ENCODE measurements at regions not wholly inside any gene's neighbourhood (a gene's known extent, or its start where the extent isn't known, plus 50 kb on each side); places are given as distances from the start of the nearest gene placed in this dataset.
"Not testable (repeated sequence)": the region's sequence is repeated elsewhere in the genome, so short reads cannot be mapped to it uniquely, and the experiment has no call there.

DNA sequence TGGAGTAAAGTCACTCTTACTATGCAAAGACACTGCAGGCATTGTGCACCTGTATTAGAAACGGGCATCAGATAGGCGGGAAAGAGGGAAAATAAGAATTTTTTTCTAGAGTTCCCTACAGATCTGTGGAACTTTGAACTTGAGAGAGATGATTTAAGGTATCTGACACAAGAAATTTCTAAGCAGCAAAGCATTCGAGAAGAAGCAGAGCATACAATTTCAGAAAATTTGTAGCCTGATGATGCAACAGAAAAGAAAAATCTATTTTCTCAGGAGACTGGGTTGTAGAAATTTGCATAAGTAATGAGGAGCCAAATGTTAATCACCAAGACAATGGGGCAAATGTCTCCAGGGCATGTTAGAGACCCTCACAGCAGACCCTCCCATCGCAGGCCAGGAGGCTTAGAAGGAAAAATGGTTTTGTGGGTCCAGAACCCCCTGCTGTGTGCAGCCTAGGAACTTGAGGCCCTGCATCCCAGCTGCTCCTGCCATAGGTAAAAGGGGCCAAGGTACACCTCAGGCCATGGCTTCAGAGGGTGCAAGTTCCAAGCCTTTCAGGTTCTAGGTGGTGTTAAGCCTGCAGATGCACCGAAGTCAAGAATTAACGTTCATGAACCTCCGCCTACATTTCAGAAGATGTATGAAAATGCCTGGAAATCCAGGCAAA lies 163.5 kb upstream of the GTF2H2 start:
- TF ChIP-seq, protein P1, sequence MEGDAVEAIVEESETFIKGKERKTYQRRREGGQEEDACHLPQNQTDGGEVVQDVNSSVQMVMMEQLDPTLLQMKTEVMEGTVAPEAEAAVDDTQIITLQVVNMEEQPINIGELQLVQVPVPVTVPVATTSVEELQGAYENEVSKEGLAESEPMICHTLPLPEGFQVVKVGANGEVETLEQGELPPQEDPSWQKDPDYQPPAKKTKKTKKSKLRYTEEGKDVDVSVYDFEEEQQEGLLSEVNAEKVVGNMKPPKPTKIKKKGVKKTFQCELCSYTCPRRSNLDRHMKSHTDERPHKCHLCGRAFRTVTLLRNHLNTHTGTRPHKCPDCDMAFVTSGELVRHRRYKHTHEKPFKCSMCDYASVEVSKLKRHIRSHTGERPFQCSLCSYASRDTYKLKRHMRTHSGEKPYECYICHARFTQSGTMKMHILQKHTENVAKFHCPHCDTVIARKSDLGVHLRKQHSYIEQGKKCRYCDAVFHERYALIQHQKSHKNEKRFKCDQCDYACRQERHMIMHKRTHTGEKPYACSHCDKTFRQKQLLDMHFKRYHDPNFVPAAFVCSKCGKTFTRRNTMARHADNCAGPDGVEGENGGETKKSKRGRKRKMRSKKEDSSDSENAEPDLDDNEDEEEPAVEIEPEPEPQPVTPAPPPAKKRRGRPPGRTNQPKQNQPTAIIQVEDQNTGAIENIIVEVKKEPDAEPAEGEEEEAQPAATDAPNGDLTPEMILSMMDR (IDR thresholded peaks at IDR 0.05): not testable (repeated sequence)
- not testable (repeated sequence) for TF ChIP-seq POLR2A (IDR thresholded peaks at IDR 0.05)
